Hematopoietic multipotent progenitor cell treated with erythropoietin and hydrocortisone succinate and interleukin-3 and kit ligand, for 17 days (in vitro differentiated cells): ENCODE measurements at regions not wholly inside any gene's neighbourhood (a gene's known extent, or its start where the extent isn't known, plus 50 kb on each side); places are given as distances from the start of the nearest gene placed in this dataset.
"Not testable (repeated sequence)": the region's sequence is repeated elsewhere in the genome, so short reads cannot be mapped to it uniquely, and the experiment has no call there.

Experiments used
- DNase-seq: peaks from one replicate; pipeline ENCODE4 v3.0.0-alpha.2; 2015; ENCODE audit warnings: low spot score

DNA sequence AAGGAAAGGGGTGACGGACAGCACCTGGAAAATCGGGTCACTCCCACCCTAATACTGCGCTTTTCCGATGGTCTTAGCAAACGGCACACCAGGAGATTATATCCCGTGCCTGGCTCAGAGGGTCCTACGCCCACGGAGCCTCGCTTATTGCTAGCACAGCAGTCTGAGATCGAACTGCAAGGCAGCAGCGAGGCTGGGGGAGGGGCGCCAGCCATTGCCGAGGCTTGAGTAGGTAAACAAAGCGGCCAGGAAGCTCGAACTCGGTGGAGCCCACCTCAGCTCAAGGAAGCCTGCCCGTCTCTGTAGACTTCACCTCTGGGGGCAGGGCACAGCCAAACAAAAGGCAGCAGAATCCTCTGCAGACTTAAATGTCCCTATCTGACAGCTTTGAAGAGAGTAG is 91.5 kb upstream of the MBIP start:
- DNase-seq = not testable (repeated sequence)

DNA sequence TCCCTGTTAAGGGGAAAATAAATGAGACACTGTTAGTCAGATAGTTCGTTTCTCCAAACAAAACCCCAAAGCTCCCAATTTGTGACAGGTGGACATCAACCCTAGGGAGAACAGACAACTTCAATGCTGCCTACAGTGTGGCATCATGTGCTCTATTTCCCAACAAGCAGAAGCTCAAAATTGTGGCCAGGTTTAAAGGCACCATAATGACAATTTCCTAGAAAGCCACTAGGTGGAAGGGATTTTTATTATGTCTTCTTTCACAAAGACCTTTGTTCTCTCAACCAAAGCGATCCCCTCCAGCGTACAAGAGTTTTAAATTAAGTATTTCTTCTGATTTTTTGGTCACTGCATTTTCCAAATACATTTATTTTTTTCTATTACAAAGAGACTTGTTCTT is 88.0 kb upstream of the MBIP start:
- no peak for DNase-seq

DNA sequence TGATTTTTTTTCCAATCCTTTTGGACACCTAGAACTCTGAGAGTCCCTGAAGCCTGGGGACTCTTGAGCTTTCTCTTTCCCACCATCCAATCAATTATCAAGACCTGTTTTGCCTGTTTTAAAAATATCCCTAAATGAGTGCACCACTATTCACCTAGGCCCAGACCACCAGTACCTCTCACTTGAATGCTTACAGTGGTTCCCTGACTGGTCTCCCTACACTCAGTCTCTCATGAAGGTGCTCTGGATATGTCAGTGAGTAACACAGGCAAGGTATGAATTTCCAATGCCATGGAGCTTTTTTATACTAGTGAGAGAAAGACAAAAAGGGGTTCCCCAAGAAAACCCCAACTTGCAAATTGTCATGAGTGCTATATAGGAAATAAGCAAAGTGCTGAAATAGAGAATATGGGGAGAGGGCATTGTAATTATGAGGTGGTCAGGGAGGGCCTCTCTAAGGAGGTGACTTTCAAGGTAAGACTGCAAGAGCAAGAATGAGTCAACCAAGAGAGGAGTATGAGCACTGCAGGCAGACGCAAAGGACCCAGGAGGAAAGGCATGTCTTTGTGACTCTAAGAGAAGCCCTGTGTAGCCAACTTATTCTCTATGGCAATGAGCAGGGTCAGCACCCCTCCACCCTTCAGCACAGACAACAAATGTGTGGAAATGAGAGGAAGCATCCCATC is 85.3 kb upstream of the MBIP start:
- no peak for DNase-seq

DNA sequence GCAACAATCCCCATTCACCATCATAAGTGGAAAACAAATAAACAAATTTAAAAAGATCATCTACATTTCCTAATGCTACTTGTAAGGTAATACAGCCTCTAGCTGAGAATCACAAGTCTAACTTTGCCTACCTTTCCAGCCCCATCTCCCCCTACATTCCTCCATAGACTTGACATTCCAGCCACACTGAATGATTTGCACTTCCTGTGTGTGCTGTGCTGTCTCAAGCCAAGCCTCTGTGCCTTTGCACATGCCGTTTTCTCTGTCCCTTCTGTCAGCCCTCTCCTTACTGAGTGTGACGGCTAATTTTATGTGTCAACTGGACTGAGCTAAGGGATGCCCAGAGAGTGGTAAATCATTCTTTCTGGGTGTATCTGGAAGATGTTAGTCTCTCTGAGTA is 82.4 kb upstream of the MBIP start:
- DNase-seq = no peak

DNA sequence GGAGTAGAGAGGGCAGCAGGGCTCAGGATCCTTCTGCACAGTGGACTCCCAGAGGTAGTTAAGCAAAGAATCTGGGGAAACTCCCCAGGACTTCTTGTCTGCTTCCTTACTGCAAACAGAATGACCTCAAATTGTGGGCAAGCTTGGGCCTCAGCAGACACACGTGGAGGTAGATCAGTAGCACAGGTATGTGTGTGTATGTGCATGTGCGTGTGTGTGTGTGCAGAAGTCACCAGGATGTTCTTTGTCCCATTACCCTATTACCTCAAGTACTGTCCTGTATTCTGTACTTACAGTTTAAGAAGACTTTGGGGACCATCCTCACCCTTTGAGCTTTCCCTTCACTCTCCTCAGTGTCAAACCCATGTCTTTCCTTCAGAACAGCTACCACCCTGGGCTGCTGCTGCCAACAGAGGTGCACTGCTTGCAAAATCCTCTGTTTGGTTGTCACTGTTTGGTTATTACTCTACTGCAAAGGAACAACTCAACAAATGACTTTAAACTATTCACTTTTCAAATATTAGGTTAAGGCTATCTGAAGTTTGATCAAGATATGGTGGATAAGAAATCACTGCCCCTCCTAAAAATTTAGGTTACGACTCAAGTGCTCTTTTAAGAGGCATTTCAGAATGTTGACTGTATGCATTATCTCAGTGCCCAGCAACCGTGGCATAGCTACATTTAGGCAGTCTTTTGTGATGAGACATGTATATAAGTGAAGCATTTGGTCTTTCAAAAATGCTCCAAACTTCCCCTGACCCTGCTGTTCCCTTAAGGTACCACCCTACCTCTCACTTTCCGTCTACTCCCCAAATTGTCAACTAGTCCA is 78.2 kb upstream of the MBIP start:
- DNase-seq = no peak

DNA sequence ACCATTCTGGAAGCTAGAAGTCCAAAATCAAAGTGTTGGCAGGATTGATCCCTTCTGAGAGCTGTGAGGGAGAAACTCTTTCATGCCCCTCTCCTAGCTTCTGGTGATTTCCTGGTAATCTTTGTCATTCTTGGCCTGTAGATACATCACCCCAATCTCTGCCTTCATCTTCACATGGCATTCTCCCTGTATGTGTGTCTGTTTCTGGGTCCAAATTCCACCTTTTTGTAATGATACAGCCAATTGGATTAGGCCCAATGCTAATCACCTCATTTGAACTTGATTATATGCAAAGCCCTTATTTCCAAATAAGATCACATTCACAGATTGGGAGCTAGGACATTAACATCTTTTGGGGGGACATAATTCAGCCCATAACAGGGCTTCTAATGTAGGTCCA is 76.9 kb upstream of the MBIP start:
- no peak for DNase-seq

DNA sequence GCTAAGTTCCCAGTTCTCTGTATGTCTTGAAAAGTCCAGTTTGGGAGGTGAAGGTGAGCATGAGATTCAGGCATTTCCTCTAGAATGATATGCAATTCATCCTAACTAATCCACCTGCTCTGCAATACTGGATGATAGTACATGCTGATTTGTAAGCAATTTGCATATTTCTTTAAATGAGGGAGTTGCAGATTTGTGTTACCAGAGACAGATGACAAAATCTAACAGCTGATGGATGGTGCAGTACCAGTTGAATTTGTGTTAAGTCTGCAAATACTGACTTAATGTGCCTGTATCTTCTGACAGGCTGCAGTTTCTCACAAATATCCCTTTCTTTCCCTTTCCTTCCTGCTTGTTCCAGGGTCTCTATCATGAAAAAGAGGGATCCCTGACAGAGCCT is 76.4 kb upstream of the MBIP start:
- no peak for DNase-seq

DNA sequence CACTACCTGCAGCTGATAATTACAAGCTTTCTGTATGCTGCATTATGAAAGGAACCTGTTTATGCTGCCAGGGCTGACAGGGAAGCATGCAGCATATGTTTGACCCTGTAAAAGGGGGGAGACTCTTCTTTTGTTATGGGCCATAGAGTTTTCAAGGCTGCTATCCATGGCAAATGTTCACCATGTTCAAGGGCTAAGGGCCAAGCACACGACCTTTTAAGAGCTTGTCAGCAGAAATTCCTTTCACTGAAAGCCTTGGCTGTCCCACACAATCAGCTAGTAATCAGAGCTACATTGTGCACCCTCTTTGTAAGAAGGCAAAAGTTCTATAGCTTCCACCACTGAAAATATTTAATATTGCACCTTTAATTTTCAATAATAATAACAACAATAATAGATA is 74.2 kb upstream of the MBIP start:
- DNase-seq = no peak

DNA sequence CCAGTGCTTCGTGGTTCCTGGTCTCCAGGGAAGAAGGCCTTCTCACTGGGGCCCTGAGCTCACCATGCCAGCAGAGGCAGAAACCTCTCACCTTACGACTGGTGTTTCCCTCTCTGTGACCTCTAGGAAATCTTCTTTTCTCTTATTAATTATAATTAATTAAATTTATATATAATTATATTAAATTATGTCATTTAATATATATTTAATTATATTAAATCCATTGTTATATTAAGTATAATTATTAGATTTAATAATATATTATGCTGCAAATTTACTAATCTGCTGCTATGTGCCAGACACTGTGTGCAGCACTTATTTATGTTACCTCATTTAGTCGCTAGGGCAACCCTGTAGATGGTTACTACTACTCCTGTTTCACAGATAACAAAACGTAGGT is 70.3 kb upstream of the MBIP start:
- DNase-seq = no peak

DNA sequence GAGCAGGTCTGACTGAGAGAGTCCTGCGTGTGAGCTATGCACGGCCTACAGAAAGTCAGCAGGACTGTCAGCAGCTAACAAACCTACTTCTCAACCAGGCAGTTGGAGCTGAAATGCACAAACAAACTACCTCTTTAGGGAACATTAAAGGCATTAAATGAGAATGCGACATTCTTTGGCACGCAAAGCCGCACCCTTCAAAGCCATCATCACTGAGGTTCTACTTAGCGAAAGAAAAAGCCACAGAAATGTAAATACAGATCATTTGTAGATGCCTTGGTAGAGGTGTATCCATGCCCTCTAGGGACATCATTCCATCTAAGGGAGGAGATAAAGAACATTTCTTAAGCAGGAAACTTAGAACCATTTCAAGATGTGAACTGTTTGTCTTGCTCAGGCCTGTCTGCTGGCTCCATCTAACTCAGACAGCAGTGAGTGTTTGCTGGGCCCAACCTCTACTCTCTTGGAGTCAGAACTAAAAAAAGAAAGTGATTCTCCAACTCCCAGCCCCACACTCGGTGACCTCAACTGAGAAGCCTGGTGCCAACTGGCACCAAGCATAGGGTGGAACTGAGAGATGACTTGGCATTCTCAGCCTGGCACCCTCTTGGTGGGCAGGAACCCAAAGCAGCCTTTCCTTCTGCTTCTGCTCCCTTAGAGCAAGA is 63.5 kb upstream of the MBIP start:
- no peak for DNase-seq

DNA sequence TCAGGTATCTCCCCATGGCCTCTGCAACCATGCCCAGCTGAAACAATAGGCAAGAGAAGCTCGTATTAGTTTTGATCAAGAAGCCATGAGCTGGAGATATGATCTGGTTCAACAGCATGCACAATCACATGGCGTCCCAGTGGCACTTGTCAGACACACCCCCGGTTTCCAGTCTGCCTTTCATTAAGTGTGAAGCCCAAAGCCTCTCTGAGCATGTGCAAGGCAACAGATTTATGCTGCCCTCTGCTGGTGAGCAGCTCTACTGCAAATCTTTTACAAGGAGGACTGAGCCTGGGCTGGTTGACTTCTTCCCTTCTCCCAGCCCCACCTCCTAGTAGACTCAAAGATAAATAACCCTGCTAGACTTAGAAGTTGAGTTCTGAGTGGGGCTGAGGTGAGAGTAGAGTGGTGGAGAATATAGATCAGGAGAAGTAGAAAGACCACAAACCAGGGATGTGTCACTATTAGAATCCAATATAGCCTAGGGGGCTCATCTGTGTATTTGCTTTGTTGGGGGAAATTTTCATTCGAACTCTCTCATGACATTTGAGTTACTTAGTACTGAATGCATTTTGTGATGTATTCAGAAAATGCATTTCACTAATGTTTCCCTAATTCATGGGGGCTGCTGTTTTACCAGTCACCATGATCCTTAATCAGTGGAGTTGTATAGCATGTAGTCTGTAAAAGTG is 53.7 kb upstream of the MBIP start:
- DNase-seq = peak; percentile 68
